ENCODE measurements at regions not wholly inside any gene's neighbourhood (a gene's known extent, or its start where the extent isn't known, plus 50 kb on each side); places are given as distances from the start of the nearest gene placed in this dataset.

DNA sequence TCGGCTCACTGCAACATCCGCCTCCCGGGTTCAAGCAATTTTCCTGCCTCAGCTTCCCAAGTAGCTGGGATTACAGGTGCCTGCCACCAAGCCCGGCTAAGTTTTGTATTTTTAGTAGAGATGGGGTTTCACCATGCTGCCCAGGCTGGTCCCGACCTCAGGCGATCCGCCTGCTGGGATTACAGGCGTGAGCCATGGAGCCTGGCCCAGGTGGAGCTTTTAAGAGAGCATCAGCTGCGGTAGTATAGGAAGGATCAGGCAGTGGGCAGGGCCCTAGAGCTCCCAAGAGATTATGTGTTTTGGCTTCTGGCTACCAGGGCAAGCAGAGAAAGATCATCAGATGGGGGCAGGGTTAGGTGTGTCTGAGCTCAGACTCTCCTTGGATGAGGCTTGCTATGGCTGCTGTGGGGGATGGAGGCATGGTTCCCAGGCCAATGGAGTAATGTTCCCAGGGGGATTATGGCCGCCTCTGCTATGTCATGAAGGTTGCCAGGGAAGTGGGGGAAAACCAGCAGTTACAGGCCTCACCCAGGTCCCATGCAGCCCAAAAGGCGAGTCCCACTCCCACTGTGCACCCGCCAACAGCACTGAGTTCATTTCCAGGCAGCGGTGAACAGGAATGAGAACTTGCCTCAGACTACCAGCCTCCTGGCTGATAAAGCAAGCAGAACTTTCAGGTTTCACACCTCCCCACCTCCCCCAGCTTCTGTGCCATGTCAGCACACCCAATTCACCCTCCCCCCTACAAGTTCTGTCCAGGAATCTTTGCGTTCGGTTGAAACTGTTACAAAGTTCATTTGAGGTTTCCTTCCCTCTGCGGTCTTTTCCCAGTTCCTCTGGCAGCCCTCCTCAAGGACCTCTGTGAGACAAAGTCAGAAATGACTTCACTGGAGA is 507.6 kb downstream of the SPATA31D1 start:
- TF ChIP-seq, protein P1, sequence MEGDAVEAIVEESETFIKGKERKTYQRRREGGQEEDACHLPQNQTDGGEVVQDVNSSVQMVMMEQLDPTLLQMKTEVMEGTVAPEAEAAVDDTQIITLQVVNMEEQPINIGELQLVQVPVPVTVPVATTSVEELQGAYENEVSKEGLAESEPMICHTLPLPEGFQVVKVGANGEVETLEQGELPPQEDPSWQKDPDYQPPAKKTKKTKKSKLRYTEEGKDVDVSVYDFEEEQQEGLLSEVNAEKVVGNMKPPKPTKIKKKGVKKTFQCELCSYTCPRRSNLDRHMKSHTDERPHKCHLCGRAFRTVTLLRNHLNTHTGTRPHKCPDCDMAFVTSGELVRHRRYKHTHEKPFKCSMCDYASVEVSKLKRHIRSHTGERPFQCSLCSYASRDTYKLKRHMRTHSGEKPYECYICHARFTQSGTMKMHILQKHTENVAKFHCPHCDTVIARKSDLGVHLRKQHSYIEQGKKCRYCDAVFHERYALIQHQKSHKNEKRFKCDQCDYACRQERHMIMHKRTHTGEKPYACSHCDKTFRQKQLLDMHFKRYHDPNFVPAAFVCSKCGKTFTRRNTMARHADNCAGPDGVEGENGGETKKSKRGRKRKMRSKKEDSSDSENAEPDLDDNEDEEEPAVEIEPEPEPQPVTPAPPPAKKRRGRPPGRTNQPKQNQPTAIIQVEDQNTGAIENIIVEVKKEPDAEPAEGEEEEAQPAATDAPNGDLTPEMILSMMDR (conservative IDR thresholded peaks at IDR 0.05 in 1 of 2, IDR thresholded peaks at IDR 0.05 in 1 of 2; ENCODE audit: low read depth in 1 of 2, low read length in 2 of 2) = no peak
- no peak for TF ChIP-seq EZH2 (IDR thresholded peaks at IDR 0.05; ENCODE audit: low read length, missing control alignments)
